ENCODE measurements at regions not wholly inside any gene's neighbourhood (a gene's known extent, or its start where the extent isn't known, plus 50 kb on each side); places are given as distances from the start of the nearest gene placed in this dataset.

GRCh38 chr12:115240251-115240650 is 556.3 kb upstream of the TBX3 start:
- TF ChIP-seq POLR2A (IDR thresholded peaks at IDR 0.05) (no peak), CTCF (IDR thresholded peaks at IDR 0.05) (no peak)
